ENCODE measurements at regions not wholly inside any gene's neighbourhood (a gene's known extent, or its start where the extent isn't known, plus 50 kb on each side); places are given as distances from the start of the nearest gene placed in this dataset.
"Not testable (repeated sequence)": the region's sequence is repeated elsewhere in the genome, so short reads cannot be mapped to it uniquely, and the experiment has no call there.

DNA sequence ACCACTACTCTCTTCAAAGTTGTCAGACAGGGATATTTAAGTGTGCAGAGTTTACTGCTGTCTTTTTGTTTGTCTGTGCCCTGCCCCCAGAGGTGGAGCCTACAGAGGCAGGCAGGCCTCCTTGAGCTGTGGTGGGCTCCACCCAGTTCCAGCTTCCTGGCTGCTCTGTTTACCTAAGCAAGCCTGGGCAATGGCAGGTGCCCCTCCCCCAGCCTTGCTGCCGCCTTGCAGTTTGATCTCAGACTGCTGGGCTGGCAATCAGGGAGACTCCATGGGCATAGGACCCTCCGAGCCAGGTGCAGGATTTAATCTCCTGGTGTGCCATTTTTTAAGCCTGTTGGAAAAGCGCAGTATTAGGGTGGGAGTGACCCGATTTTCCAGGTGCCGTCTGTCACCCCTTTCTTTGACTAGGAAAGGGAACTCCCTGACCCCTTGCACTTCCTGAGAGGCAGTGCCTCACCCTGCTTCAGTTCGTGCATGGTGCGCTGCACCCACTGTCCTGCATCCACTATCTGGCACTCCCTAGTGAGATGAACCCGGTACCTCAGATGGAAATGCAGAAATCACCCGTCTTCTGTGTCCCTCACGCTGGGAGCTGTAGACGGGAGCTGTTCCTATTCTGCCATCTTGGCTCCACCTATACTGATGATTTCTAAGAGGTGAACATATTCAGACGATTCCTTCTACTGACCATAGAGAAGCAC, 167.6 kb downstream of the CXXC4 start:
- not testable (repeated sequence) for FAIRE-seq

DNA sequence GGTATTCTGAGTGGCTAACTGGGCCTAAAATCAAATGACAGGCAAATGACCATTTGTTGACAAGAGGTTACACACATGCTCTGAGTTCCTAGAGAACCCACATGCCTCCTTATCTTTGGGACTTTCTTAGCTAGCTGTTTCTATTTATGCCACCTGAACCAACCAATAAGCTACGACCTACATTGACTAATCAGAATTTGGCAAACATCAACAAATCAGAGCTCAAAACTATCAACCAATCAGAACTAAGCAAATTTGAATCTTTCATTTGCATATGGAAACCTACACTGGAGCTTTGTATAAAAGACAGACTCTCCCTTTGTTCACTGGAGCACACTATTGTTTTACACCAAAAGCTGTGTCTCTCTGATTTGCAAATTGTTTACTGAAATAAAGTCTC, 192.0 kb downstream of the CXXC4 start:
- FAIRE-seq = no peak

DNA sequence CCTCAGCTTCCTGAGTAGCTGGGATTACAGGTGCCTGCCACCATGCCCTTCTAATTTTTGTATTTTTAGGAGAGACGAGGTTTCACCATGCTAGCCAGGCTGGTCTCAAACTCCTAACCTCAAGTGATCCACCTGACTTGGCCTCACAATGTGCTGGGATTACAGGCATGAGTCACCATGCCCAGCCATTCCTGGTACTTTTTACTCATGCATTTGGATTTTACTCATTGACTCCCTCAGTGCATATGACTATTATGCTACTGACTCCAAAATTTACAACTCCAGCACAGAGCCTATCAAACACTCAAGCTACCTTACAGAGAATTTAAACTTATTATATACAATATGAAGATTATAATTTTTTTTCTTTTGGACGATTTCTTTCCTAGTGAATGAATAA, 199.9 kb downstream of the CXXC4 start:
- FAIRE-seq = no peak

DNA sequence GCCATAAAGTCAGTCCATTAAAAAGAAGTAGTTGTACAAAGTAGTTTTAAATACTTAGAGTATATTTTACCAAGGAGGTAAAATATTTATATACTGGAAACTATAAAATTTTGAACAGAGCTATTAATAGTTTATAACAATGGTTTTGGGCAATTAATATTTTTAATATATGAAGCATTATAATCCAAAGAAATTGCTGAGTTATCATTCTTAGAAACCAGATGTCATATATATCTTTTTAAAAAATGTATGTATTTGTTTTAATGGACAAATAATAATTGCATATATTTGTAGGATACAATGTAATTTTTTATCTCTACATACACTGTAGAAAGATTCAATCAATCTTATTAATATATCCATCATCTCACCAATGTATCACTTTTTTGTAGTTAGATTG, 207.8 kb downstream of the CXXC4 start:
- FAIRE-seq = no peak

DNA sequence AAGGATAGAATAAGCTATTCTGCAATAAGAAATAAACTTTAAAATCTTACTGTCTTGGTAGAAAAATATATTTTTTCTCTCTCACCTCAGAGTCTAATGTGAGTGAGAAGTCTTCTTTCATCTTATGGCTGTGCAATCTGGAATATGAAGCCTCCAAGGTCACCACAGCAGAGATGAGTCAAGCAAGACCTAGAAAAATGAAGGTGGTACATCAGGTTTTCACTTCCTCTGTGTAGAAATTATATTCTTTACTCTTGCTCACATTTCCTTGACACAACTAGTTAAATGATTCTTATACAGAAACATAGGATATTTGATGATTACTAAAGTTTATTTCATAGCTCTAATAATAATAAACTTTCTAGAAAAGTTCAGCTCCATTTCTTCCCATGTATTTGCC, 211.4 kb downstream of the CXXC4 start:
- FAIRE-seq = no peak

DNA sequence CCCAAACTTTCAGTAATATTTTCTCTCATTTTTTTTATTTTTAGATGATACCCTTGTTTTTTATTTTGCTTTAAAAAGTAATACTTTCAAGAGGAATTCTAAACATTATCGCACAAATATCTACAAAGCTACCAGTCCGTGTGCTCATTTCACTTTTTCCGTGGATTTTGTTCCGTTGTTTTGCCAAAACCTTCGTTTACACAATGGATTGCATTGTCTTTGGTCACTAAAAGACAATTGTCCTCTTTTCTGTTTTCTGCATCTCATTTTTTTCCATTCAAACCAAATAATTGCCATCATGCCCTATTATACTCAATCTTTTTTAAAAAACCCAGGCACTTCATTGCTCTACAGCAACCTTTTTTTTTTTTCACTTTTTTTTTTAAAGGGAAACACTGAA, 214.9 kb downstream of the CXXC4 start:
- no peak for FAIRE-seq

DNA sequence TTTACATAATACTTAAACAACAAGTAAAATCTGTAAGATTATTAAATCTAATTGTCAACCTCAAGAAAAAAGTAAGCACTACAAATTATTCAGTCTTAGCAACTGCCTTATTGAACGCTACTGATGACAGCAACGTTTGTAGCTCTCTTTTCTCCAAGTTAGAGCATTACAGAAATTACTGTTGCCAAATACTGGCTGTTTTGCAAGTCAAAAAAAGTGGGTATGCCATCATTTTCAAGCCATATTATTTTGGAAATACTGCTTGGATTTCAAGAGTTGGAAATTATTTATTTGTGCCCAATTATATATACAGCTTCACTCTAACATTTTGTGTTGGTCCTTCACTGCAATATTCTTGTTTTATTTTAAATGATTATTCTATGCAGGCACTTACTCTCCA, 221.7 kb downstream of the CXXC4 start:
- no peak for FAIRE-seq

DNA sequence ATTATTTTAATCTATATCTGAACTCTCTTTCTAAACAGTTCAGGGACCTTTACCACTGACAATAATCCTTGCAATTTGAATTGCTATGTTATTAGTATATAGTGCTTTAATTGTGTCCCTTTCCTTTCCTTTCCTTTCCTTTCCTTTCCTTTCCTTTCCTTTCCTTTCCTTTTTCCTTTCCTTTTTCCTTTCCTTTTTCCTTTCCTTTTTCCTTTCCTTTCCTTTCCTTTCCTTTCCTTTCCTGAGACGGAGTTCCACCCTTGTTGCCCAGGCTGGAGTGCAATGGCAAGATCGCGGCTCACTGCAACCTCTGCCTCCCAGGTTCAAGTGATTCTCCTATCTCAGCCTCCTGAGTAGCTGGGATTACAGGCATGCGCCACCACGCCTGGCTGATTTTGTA, 225.1 kb downstream of the CXXC4 start:
- not testable (repeated sequence) for FAIRE-seq

DNA sequence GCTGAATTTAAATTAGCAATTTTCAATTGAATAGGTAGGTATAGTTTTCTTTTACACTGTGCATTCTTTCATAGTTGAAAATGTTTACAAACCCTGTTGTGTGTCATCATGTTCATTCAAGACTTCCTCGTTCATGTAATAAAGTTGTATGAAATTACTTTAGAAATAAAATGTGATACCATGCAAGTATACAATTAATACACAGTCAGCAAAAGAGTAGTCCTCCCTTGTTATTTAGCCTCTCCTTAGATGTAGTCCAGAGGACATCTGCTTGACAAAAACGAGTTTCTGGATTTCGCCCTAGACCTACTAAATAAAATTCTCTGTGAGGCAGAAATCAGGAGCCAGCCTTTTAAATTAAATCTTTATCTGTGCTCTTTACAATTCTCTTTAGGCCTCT, 231.6 kb downstream of the CXXC4 start:
- FAIRE-seq = no peak

DNA sequence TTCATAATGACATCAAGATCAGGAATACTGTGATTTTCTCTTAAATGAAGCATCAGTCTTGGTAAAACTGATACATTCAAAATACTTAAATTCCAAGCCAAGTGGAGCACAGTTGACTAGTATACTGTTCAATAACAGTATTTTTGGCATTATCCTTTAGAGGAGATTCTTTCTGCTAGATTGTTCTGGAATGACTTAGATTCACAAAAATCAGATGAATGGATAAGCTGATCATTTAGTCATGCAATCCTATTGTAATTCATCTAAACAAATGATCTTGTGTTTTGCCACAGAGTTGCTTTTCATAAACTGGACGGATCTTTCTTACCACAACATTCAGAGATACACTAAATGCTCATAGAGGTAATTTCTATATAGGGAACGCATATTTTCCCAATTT, 232.0 kb downstream of the CXXC4 start:
- no peak for FAIRE-seq

DNA sequence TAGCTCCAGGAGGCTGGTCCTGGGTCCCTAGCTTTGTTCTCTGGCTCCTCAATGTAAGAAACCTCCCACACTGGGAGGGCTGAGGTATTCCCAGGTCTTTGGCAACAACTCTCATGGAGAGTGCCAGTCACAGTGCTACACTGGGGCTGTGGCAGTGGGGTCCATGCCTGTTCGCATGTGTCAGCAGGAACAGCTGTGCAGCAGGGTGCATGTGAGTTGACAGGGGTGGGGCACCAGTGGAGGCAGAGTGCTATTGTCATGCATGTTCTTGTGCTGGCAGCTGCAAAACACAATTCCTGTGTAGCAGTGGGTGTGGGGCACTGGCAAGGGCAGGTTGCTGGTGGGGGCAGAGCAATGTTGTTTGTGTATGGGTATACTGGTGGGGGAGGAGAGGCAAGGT, 246.0 kb downstream of the CXXC4 start:
- no peak for FAIRE-seq

DNA sequence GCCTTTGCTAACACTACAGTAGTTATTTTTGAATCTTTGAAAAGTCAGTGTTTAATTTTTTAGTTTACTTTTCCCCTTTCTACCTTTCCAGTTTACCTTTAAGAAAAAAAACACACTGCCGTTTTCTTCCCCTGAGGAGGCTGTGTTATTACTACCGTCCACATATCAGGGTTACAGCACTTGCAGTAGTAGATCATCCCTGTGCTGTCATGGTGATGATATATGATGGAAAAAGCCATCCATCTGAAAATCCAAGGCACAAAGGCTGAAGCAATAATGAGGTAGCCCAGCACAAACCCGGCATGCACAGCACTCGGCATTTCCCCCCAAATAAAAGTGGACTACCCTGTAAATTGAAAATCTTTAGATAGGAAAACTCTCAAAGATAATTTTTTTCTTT, 258.7 kb downstream of the CXXC4 start:
- no peak for FAIRE-seq

DNA sequence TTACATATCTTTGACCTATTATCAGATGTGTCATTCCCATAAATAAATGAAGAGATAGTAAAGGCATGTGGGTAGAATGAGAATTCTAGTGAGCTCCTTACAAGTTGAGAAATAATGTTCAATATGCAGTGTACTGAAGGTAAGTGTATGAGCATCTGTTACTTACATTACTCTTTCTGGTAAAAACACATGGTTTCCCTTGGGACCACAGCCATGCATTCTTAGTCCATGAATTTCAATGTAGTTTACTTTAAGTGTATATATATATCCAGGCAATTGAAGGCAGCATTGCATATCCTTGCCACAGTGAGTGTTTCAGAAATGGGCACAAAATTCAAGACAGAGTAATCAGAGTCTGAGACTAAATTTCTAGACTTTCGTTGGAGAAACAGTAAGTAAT, 277.2 kb downstream of the CXXC4 start:
- FAIRE-seq = no peak

DNA sequence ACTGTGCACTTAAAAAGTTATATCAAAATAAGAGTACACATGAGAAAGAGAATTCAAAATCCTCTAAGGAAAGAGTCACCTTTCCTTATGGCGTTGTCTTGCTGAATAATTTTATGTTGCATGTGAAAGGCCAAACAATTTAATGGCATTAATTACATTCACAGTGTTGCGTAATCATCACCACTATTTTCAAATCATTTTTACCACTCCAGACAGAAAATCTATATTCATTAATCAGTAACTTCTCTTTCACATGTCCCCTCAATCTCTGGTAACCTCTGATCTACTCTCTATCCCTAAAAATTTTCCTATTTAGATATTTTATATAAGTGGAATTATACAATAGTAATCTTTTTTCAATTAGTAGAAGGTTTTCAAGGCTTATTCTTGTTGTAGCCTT, 283.0 kb downstream of the CXXC4 start:
- FAIRE-seq = no peak

DNA sequence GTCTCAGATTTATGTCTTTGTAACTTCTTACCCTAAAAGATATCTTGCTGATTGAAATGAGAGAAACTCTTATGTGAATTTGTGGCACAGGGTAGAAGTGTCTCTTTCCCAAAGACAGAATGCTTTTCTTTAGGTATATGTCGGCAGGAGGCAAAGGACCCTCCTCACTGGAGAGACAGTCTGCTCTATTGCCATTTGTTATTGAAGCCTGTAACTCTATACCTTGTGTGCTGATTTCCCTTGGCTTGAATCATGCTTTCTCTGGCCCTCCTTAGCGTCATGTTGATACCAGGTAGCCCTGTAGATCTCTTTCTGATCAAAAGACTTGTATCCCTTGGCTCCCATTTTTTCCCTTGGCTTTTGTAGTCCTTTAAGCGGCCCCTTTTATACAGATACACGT, 284.3 kb downstream of the CXXC4 start:
- FAIRE-seq = no peak

DNA sequence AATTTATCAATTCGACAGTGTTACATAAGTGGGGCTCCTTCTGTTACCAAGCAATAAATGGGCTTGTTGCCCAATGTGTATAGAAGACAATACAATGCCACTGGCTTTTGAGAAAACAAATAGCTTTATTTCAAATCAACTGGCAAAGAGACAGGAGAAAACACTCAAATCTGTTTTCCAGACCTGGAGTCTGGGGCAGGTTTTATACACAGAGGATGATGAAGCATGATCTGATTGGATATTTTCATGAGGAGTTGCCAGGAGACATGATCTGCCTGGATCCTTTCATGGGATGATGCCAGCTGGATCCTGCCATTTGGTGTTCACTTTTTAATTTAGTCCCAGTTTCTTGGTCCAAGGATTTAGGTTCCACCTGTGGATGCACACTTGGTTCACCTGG, 287.9 kb downstream of the CXXC4 start:
- no peak for FAIRE-seq

DNA sequence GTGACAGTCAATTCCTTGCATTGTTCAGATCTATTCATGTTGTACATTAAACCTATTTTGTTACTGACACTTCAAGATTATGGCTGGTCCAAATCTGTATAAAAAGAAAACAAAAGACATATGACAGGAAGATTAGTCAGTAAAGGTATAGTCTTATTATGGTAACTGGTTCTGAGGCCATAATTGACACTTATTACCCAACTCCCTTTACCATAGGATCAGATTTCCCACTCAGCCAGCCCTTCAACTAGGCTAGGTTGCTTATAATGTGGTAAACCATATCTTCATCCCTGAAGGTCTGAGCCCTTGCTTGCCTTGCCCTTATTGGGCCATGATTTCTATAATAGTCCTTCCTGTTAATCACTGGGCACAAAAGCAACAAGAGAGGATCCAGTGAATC, 289.6 kb downstream of the CXXC4 start:
- no peak for FAIRE-seq

DNA sequence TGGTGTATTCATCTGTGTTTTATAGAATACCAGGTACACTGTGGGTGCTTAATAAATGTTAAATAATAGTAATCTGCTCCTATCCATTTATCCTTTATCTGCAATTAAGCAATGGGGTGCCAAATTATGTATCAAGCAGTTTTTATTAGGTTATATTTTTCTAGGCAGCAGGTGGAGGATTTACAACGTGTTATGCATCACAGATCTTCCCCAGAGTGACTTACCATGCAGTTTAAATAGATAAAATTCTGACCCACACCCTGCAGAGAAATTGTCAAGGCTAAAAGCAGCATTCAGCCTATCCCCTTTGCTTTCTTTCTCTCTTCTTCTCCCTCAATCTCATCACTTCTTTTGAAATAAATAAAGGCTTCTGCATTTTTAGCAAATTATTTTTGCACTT, 306.4 kb downstream of the CXXC4 start:
- no peak for FAIRE-seq

DNA sequence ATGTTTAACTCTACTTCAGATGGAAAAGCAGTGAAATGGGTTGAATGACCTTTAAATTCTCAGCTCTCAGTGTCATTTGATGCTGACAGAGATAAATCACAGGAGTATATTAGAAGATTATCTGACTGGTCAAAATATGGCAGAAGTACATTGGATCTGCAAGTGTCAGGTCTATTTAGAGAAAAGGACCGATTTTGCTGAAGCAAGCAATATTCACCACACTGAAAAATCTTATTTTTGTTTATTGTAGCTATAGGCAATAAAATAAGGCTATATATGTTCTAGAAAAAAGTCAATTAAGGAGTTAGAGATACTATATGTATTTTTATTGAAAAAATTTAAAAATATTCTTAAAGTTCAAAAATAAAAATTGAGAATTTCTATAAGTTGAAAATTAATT, 325.3 kb downstream of the CXXC4 start:
- peak; percentile 30 for FAIRE-seq

DNA sequence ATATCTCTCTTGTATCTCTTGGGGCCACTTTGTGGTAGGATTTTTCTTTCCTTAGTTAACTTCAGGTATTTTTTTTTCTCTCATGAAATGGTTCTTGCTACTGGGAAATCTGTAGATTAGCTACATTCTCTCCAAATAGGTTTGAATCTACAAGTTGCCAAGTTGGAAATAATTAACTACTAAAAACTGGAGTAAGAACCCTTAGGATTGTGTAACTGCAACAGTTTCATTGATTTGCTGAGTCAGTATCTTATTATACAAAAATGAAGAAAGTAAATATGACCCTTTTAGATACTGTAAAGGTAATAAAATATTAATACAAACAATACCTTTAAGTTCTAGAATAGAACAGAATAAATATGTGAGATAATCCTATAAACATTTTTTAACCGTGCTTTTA, 327.9 kb downstream of the CXXC4 start:
- FAIRE-seq = no peak

DNA sequence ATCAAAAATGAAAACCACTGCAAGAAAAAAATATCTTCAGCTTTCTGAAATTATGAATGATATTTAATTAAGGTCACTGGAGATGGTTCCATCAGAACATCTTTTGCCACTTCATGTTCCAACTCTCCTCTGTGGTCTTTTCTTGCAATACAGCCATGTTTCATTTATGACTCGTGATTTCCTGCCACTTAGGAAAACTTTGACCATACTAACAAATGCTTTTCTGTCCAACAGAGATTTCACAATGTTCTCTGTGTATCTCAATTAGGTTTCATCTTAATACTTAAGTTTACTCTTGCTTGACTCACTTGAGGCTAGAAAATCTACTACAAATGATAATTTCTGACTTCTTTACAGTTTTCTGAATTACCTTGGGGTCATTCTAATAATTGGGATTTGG, 330.9 kb downstream of the CXXC4 start:
- no peak for FAIRE-seq

DNA sequence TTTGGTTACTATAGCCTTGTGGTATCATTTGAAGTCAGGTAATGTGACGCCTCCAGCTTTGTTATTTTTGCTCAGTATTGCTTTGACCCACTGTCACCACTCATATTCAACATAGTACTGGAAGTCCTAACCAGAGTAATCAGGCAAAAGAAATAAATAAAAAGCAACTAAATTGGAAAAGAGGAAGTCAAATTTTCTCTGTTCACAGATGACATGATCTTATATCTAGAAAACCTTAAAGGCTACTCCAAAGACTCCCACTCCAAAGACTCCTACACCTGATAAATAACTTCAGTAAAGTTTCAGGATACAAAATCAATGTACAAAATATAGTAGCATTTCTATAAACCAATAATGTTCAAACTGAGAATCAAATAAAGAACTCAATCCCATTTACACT, 348.6 kb downstream of the CXXC4 start:
- no peak for FAIRE-seq

DNA sequence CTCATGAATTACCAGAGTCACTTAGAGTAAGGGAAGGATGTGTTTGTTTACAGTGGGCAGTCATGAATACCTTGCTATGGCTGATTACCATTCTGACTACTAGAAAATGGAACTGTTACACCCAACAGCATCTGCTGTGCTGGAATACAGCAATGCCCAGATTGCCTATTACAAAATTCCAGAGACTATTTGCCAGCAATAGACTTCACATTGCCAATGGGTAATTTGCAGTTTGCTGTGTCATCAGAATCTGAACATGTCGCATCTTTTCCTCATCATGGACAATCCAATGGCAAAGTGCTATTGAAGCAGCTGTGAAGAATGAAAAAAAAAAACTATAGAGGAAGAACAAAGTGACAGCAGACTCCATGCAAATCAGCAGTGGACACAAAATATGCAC, 356.6 kb downstream of the CXXC4 start:
- no peak for FAIRE-seq

DNA sequence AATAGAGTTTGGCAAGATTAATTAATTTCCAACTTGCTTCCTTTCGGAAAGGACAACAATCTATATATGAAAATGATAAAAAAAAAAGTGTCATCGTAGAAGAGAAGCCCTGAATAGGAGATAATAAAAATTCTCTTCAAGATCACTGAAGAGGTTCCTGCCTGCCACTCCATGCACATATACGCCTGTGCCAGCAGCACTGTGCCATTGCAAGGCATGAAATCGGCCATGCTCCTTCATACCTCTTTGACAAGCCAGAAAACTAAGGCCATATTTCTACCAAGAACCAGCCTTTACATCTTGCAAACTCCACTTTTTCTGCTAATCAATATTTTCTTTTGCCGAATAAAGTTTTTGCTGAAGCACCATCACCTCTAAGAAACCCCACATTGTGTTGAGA, 365.5 kb downstream of the CXXC4 start:
- FAIRE-seq = no peak

DNA sequence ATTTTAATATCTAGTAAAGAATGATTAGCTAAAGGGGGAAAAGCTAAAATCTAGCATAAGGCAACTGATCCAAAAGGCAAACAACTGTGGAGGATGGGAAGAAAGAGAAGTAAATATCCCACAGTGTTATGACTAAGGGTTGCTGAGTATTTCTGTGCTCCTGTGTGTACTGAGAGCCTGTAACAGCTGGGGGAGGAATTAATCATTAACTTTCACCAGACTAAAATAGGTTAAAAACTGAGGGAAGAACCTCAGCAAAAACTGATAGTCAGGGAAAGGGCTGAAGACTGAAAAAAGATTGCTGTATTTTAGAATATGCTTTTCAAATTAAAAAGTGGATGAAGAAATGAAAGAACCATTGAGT, 365.9 kb downstream of the CXXC4 start:
- FAIRE-seq = no peak

Data from A204.1 (cell line).